SK-N-SH (cell line): ENCODE measurements at regions not wholly inside any gene's neighbourhood (a gene's known extent, or its start where the extent isn't known, plus 50 kb on each side); places are given as distances from the start of the nearest gene placed in this dataset.

Experiments used
- EP300 ChIP-seq, 2 experiments: IDR thresholded peaks; 2 replicates each; pipeline versions ENCODE4 v1.4.0 to v1.6.1; 2012; ENCODE audit warnings: borderline replicate concordance in 1 of 2, low read depth in 1 of 2, low read length in 1 of 2
- FOSL2 ChIP-seq: IDR thresholded peaks from 2 replicates; pipeline ENCODE4 v1.4.0; 2012; ENCODE audit warnings: low read depth, mild to moderate bottlenecking, moderate library complexity, borderline replicate concordance
- FOXJ3 ChIP-seq: sonication (generic); formaldehyde crosslinking; IDR thresholded peaks from 2 replicates; pipeline ENCODE4 v1.5.1; 2020; ENCODE audit warnings: mild to moderate bottlenecking, missing genetic modification reagents
- RXRA ChIP-seq: IDR thresholded peaks from 2 replicates; pipeline ENCODE4 v1.4.0; 2012; ENCODE audit warnings: low read depth, mild to moderate bottlenecking, borderline replicate concordance
- SMC3 ChIP-seq: IDR thresholded peaks from 2 replicates; pipeline ENCODE4 v1.6.1; 2012; ENCODE audit warnings: low read depth, low read length, improper control_type of control experiment
- TF ChIP-seq, protein P1 (sequence below): fragments of 200-600 bp; sonication (generic); IDR thresholded peaks from 2 replicates; pipeline ENCODE4 v1.6.1; 2017; ENCODE audit warnings: antibody characterized with exemption, mild to moderate bottlenecking, moderate library complexity
- TF ChIP-seq, protein P2 (sequence below): IDR thresholded peaks from 2 replicates; pipeline ENCODE4 v1.4.0; 2012; ENCODE audit warnings: low read depth
- TF ChIP-seq, protein P3 (sequence below): IDR thresholded peaks from 2 replicates; pipeline ENCODE4 v1.4.0; 2012; ENCODE audit warnings: low read depth, borderline replicate concordance
- TF ChIP-seq, protein P4 (sequence below): IDR thresholded peaks from 2 replicates; pipeline ENCODE4 v1.6.1; 2012; ENCODE audit warnings: mild to moderate bottlenecking, low read depth, low read length, moderate library complexity

DNA sequence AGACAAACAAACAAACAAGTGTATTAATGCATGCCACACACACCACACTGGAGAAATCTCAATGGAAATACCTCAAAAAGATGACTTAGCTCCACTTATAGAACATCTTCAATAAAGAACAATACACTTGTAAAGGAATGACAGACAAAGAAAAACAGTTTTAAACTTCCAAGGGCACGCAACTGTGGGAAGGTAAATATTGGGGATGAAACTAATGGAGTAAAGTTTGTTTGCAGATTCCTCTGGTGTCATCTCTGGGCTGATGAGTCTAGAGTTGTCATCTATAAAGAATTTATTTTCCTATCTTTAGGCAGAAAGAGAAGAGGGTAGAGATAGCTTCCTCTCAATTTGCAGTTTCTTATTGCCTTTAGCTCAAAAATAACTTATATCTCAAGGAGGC lies 144.0 kb upstream of the ZC3H15 start:
- TF ChIP-seq, protein P1, sequence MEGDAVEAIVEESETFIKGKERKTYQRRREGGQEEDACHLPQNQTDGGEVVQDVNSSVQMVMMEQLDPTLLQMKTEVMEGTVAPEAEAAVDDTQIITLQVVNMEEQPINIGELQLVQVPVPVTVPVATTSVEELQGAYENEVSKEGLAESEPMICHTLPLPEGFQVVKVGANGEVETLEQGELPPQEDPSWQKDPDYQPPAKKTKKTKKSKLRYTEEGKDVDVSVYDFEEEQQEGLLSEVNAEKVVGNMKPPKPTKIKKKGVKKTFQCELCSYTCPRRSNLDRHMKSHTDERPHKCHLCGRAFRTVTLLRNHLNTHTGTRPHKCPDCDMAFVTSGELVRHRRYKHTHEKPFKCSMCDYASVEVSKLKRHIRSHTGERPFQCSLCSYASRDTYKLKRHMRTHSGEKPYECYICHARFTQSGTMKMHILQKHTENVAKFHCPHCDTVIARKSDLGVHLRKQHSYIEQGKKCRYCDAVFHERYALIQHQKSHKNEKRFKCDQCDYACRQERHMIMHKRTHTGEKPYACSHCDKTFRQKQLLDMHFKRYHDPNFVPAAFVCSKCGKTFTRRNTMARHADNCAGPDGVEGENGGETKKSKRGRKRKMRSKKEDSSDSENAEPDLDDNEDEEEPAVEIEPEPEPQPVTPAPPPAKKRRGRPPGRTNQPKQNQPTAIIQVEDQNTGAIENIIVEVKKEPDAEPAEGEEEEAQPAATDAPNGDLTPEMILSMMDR: no peak
- no peak for TF ChIP-seq FOSL2
- no peak for TF ChIP-seq RXRA
- TF ChIP-seq, protein P2, sequence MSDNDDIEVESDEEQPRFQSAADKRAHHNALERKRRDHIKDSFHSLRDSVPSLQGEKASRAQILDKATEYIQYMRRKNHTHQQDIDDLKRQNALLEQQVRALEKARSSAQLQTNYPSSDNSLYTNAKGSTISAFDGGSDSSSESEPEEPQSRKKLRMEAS: no peak
- TF ChIP-seq, protein P3, sequence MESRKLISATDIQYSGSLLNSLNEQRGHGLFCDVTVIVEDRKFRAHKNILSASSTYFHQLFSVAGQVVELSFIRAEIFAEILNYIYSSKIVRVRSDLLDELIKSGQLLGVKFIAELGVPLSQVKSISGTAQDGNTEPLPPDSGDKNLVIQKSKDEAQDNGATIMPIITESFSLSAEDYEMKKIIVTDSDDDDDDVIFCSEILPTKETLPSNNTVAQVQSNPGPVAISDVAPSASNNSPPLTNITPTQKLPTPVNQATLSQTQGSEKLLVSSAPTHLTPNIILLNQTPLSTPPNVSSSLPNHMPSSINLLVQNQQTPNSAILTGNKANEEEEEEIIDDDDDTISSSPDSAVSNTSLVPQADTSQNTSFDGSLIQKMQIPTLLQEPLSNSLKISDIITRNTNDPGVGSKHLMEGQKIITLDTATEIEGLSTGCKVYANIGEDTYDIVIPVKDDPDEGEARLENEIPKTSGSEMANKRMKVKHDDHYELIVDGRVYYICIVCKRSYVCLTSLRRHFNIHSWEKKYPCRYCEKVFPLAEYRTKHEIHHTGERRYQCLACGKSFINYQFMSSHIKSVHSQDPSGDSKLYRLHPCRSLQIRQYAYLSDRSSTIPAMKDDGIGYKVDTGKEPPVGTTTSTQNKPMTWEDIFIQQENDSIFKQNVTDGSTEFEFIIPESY: no peak
- TF ChIP-seq, protein P4, sequence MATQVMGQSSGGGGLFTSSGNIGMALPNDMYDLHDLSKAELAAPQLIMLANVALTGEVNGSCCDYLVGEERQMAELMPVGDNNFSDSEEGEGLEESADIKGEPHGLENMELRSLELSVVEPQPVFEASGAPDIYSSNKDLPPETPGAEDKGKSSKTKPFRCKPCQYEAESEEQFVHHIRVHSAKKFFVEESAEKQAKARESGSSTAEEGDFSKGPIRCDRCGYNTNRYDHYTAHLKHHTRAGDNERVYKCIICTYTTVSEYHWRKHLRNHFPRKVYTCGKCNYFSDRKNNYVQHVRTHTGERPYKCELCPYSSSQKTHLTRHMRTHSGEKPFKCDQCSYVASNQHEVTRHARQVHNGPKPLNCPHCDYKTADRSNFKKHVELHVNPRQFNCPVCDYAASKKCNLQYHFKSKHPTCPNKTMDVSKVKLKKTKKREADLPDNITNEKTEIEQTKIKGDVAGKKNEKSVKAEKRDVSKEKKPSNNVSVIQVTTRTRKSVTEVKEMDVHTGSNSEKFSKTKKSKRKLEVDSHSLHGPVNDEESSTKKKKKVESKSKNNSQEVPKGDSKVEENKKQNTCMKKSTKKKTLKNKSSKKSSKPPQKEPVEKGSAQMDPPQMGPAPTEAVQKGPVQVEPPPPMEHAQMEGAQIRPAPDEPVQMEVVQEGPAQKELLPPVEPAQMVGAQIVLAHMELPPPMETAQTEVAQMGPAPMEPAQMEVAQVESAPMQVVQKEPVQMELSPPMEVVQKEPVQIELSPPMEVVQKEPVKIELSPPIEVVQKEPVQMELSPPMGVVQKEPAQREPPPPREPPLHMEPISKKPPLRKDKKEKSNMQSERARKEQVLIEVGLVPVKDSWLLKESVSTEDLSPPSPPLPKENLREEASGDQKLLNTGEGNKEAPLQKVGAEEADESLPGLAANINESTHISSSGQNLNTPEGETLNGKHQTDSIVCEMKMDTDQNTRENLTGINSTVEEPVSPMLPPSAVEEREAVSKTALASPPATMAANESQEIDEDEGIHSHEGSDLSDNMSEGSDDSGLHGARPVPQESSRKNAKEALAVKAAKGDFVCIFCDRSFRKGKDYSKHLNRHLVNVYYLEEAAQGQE: no peak
- no peak for TF ChIP-seq SMC3
- TF ChIP-seq EP300 (IDR thresholded peaks at IDR 0.05; ENCODE audit: borderline replicate concordance in 1 of 2, low read depth in 1 of 2, low read length in 1 of 2): no peak
- TF ChIP-seq FOXJ3 (CRISPR knock-in tag): no peak
